ENCODE measurements at regions not wholly inside any gene's neighbourhood (a gene's known extent, or its start where the extent isn't known, plus 50 kb on each side); places are given as distances from the start of the nearest gene placed in this dataset.

GRCh38 chr13:84821261-84821660 is 939.0 kb upstream of the SLITRK1 start:
- TF ChIP-seq SIN3A (IDR thresholded peaks at IDR 0.05; ENCODE audit: borderline replicate concordance, insufficient read depth, low read length) (no peak), REST (IDR thresholded peaks at IDR 0.05; ENCODE audit: insufficient read depth in 1 of 2, low read depth in 2 of 2, low read length in 2 of 2) (no peak), POLR2AphosphoS5 (IDR thresholded peaks at IDR 0.05; ENCODE audit: low read depth, low read length) (no peak), FOXP2 (optimal IDR thresholded peaks at IDR 0.05; ENCODE audit: borderline replicate concordance, extremely low read depth, extremely low read length, insufficient read depth) (no peak), TAF1 (IDR thresholded peaks at IDR 0.05; ENCODE audit: borderline replicate concordance, insufficient read depth, low read length) (no peak)

- TF ChIP-seq FOXP2 (optimal IDR thresholded peaks at IDR 0.05; ENCODE audit: borderline replicate concordance, extremely low read depth, extremely low read length, insufficient read depth), result no peak
- TF ChIP-seq POLR2AphosphoS5 (IDR thresholded peaks at IDR 0.05; ENCODE audit: low read depth, low read length), result no peak
- TF ChIP-seq SIN3A (IDR thresholded peaks at IDR 0.05; ENCODE audit: borderline replicate concordance, insufficient read depth, low read length), result no peak
- no peak for TF ChIP-seq REST (IDR thresholded peaks at IDR 0.05; ENCODE audit: insufficient read depth in 1 of 2, low read depth in 2 of 2, low read length in 2 of 2)
- TF ChIP-seq TAF1 (IDR thresholded peaks at IDR 0.05; ENCODE audit: borderline replicate concordance, insufficient read depth, low read length), result no peak
Observed at GRCh38 chr13:84816567-84817105, 934.4 kb upstream of the SLITRK1 start.

GRCh38 chr13:84812789-84813188 is 930.5 kb upstream of the SLITRK1 start:
- TF ChIP-seq SIN3A (IDR thresholded peaks at IDR 0.05; ENCODE audit: borderline replicate concordance, insufficient read depth, low read length) (no peak), TAF1 (IDR thresholded peaks at IDR 0.05; ENCODE audit: borderline replicate concordance, insufficient read depth, low read length) (no peak), REST (IDR thresholded peaks at IDR 0.05; ENCODE audit: insufficient read depth in 1 of 2, low read depth in 2 of 2, low read length in 2 of 2) (no peak), FOXP2 (optimal IDR thresholded peaks at IDR 0.05; ENCODE audit: borderline replicate concordance, extremely low read depth, extremely low read length, insufficient read depth) (no peak), POLR2AphosphoS5 (IDR thresholded peaks at IDR 0.05; ENCODE audit: low read depth, low read length) (no peak)

GRCh38 chr13:84812078-84812477 is 929.8 kb upstream of the SLITRK1 start:
- no peak for TF ChIP-seq SIN3A (IDR thresholded peaks at IDR 0.05; ENCODE audit: borderline replicate concordance, insufficient read depth, low read length)
- no peak for TF ChIP-seq TAF1 (IDR thresholded peaks at IDR 0.05; ENCODE audit: borderline replicate concordance, insufficient read depth, low read length)
- no peak for TF ChIP-seq POLR2AphosphoS5 (IDR thresholded peaks at IDR 0.05; ENCODE audit: low read depth, low read length)
- TF ChIP-seq FOXP2 (optimal IDR thresholded peaks at IDR 0.05; ENCODE audit: borderline replicate concordance, extremely low read depth, extremely low read length, insufficient read depth), result no peak
- TF ChIP-seq REST (IDR thresholded peaks at IDR 0.05; ENCODE audit: insufficient read depth in 1 of 2, low read depth in 2 of 2, low read length in 2 of 2), result no peak

- no peak for TF ChIP-seq FOXP2 (optimal IDR thresholded peaks at IDR 0.05; ENCODE audit: borderline replicate concordance, extremely low read depth, extremely low read length, insufficient read depth)
- no peak for TF ChIP-seq POLR2AphosphoS5 (IDR thresholded peaks at IDR 0.05; ENCODE audit: low read depth, low read length)
- TF ChIP-seq REST (IDR thresholded peaks at IDR 0.05; ENCODE audit: insufficient read depth in 1 of 2, low read depth in 2 of 2, low read length in 2 of 2), result no peak
- no peak for TF ChIP-seq TAF1 (IDR thresholded peaks at IDR 0.05; ENCODE audit: borderline replicate concordance, insufficient read depth, low read length)
- TF ChIP-seq SIN3A (IDR thresholded peaks at IDR 0.05; ENCODE audit: borderline replicate concordance, insufficient read depth, low read length), result no peak
Observed at GRCh38 chr13:84810781-84811180, 928.5 kb upstream of the SLITRK1 start.
